HG03139 (cell line): ENCODE measurements at regions not wholly inside any gene's neighbourhood (a gene's known extent, or its start where the extent isn't known, plus 50 kb on each side); places are given as distances from the start of the nearest gene placed in this dataset.

Experiments used
- ATAC-seq: cut with Tn5 transposase; IDR thresholded peaks from one replicate; pipeline ENCODE4 v1.9.1; 2021; ENCODE audit not compliant: unreplicated experiment

DNA sequence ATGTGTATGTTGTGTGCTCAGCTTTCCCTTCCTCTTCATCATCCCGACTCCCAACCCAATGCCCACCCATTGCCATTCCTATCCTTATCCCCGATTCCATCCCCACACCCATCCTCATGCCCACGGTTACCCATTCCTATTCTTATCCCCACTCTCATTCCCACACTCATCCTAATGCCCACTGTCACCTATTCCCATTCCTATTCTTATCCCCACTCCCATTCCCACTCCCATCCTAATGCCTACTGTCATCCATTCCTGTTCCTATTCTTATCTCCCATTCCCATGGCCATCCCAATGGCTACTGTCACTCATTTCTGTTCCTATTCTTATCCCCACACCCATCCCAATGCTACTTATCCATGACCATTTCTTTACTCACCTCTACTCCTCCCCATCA is 254.1 kb downstream of the DHX35 start:
- no peak for ATAC-seq

DNA sequence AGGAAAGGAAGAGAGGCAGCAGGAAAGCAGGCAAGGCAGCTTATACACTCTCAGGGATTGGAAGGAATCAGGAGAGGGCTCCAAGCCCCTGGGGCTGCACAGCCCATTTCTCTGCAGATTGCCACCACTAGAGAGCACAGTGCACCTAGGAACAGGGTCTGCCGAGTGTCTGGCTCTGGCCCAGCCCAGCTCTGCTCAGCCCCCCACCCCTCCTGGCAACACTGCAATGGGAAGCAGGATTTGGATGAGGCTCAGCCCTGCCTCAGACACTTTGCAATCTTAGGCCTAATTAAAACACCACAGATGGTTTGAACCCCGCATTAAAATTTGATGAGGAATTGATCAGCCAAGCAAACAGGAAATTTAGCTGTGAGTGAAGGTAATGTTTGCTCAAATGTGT is 252.7 kb downstream of the DHX35 start:
- no peak for ATAC-seq

DNA sequence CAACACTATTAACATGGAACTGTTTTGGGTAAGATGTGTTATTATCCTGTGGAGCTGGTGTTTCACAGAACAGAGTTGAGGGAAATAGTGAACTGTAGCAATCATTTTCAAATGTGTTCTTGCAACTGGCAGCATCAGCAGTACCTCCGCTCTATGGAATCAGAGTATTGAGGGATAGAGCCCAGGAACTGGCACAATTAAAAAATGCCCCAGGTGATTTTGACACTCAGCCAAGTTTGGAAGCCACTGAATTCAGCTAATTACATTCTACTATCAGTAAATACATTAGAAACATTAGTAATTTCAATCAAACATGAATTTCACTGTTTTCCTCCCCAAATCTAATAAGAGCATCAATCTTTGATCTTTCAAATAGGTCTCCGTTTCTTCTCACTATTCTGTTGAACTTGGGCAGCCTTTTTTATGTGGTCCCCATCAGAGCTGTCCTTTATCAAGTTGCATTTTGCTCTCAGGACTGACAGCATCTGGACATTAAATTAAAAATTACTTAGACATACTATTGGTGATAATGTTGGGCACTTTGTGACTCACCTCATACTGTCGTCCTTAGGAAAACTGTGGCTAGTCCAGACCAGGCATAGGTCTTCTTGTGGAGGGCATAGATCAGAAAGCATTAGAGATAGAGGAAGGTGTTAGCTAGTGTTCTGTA is 251.5 kb downstream of the DHX35 start:
- no peak for ATAC-seq

DNA sequence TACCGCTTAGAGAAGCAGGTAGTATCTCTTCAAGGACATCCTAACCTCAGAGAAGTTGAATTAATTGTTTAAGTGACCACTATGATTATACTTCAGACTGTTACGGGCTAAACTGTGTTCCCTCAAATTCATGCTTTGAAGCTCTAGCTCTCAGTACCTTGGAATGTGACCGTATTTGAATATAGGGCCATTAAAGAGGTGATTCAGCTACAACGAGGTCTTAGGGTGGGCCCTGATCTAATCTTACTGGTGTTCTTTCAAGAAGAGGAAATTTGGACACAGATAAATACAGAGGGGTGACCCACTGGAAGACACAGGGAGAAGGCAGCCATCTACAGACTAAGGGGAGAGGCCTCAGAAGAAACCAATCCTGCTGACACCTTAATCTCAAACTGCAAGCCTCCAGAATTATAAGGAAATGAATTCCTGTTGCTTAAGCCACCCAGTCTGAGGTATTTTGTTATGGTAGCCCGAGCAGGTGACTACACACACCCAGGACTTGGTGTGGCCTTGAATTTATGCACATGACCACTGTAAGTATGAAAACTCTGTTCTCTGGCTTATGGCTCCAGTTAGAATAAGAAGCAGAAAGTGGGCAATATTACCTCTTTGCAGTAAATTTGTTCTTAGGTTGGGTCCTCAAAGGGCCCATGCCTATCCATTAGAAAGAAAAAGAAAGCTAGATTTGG is 249.1 kb downstream of the DHX35 start:
- ATAC-seq = no peak

DNA sequence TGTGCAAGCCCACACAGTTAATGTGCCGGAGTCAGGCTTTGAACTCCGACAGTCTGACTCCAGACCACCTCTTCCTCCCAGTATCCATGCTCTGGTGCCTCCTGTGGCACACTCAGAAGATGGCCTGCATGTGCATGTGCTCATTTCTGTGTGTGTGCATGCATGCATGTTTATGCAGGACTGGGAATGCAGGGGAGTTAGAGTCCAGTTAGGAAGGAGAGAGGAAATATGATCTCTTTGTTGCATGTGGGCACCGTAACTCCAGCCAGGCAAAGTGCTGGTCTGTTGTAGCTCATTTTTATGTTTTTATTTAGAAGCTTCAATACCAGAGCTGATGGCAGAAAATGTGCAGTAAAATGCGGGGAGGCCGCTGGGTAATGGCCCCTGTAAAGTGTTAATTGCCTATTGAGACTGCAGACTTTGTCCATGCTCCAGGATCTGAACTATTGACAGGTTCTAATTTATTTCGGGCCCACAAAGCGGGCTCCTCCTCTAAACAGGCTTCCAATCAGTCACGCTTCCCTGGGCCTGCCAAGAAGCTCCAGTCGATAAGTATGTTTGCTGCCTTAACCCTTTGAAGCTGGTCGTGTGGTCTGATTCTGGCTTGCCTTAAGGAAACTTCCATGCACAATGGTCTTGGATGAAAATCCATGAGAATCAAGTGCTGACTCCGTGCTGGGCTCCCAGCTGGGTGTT is 248.3 kb downstream of the DHX35 start:
- no peak for ATAC-seq

DNA sequence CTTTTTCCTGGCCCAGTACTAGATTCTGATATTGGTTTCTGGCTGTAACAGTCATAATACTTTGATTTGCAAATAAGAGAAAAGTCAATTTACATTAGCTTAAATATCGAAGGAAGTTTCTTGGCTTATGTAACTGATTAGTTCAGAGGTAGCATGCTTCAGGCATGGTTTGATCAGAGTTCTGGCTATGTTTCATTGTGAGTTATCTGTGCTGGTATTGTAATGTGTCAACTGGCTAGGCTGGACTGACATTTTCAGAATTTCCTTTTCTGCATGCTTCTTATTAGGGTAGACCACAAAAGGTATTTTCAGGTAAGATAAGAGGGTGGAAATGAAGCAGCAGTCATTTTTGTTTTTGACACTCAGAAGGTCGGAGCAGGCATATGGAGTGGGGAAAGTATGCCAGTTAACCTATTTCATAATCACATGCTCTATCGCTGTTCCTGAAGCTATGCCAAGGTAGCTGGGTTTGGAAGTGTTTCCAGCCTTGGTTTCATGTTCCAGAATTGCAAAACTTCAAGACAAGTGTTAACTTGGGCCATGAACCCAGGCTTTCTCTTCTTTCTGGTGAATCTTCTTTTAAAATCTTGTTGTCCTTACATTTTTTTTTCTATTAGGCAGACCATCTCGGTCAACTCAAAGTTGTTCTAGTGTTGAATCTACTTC is 244.9 kb downstream of the DHX35 start:
- ATAC-seq = no peak

DNA sequence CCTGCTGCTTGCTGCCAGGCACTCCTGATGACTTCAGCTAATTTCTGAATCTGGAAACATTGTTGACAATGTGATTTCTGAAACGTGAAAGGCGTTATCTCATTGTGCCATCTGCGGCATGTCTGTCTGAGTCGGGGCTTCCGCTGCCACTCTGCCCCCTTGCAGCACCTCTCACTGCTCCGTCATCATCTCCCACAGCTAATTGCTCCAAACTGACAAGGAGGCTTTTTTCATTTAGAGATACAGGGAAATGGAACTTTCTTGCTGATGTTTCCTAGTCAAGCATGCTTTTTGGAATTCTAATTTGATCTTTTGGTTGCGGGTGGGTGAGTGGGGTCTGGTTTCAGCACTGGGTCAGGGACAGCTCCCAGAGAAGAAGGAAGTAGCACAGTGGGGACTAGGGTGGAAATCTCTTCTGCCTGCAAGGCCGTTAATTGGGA is 233.5 kb downstream of the DHX35 start:
- ATAC-seq = no peak

DNA sequence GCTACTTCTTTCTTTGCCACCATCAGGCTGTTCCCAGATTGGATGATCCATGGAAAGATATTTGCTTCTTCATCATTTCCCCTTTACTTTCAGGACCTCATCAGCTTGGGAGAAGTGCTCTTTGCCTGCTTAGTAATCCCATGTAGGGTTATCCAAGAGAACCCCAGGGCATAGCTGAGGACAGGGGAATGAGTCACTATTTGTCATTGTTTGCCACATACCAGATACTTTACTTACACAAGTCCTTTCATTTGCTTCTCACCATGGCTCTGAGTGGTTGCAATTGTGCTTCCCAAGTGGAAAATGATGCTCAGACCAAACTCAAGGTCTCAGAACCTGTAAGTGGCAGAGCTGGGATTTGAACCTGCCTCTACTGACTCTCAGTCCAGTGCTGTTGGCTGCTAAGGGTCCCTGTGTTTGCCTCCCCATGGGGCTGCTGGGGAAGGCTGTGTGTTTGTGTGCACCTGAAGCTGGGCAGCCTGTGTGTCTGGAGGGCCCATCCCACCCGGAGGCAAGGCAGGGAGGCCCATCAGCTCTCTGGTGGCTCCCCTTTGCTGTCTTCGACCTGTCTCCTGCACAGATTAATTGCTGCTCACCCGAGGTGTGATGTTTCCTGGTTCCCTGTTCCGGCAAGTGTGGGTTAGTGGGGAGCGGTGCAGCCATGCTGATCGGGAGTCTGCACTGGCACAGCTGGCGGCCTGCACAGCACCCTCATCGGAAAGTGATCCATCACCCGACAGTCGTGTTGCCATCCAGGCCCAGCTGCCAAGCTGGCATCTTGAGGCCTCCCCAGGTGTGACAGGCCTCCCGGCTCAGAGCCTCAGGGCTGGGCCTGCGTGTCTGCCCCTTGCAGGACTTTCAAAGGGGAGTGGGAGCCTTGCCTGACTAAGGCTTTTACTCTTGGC is 228.8 kb downstream of the DHX35 start:
- ATAC-seq = no peak

DNA sequence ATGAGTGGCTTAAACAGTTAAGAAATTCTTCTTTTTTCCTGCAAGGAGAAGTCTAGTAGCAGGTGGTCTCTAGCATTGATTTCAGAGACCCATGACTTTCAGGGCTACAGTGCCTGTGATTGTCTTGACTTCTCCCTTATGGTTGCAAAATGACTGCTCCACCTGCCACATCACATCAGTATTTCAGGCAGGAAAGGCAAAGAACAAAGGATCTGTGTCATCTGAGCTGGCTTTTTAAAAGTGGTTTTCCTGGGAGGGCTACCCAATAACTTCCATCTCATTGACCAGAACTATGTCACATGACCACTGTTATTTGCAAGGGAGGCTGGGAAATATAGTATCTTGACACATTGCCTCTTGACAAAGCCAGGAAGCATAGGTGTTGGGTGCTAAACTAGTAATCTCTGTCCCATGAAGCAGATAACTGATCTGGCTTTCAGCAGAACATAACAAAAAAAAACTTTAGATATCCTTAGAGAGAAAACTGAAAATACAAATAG is 226.2 kb downstream of the DHX35 start:
- no peak for ATAC-seq

DNA sequence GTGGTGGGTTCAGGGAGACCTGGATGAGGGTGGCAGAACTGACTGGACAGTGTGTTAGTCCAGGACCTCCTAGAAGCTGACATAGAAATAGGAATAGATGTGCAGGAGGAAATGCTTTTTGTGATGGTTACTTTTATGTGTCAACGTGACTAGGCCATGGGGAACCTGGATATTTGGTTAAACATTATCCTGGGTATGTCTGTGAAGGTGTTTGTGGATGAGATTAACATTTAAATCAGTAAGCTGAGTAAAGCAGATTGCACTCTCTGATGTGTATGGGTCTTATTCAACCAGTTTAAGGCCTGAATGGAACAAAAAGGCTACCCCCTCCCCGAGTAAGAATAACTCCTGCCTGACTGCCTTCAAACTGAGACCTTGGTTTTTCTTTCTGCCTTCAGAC is 219.3 kb downstream of the DHX35 start:
- ATAC-seq = no peak

DNA sequence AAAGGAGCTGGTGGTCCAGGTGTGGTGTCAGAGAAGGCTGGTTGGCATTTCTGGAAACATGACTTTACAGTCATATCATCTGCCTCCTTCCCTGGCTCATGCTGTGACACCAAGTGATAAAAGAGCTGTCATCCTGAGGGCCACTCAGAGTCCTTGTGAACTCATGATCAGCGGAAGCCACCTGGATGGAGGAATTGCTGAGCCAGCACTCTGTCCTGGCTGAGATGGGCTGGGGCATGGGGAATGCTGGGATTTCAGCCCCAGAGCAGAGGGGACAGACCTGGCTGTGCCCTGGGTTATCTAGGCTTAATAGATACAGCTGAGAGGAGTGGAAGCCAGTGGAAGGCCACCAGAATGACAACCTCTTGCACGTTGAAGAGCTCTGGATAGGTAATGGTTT is 214.3 kb downstream of the DHX35 start:
- no peak for ATAC-seq

DNA sequence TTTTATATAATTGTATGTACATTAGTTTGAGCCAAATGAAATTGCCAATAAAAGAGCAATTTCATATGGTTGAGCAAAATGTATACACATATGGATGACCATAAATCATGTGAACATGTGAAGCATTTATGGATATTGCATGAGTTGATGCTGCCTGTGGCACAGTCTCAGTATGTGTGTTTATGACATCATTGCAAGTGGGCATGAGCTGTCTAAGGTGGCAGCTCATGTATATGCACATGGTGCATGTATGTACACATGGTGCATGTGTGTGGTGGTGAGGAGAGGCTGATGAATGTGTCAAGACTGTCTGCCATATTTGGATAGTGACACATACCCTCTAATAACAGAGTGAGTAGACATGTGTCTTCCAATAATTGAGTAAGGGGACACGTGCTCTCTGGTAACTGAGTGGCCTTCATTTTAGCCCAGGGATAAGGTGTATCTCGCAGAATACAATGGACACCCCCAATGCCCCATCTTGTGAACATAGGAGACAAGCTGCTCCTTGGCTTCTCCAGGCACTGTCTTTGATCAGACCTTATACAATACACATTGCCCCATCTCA is 208.8 kb downstream of the DHX35 start:
- no peak for ATAC-seq

DNA sequence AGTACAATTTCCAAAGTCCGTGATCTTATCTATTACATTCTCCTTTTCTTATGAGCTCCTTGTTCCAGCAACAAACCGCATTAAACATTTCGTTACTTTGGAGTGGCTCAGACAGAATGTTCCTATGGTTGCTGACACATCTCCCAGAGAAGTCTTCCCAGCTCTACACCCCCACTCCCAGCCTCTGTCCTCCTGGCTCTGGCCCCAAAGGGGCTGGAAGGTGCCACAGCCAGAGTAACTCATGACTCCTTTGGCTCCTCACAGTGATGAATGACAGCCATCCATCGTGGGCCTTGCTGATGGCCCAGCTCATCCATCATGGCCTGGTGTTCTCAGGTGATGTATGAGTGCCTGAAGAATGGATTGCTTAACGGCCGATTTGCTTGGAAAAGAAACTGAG is 203.0 kb downstream of the DHX35 start:
- no peak for ATAC-seq

DNA sequence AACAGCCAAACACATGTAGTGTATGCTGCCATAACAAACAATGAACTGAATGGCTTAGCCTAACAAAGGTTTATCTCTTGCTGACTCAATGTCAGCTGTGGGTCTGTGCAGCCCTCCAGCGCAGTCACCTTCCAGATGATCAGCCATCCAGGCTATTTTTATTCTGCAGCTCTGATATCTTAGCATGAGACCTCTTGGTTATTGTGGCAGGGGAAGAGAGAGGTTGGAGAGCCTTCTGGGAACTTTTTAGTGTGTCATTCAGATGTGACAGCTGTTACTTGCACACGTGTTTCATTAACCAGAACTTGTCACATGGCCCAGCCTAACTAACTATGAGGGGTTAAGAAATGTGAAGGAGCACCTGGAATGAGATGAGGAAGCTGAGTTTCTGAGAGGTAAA is 202.5 kb downstream of the DHX35 start:
- no peak for ATAC-seq

DNA sequence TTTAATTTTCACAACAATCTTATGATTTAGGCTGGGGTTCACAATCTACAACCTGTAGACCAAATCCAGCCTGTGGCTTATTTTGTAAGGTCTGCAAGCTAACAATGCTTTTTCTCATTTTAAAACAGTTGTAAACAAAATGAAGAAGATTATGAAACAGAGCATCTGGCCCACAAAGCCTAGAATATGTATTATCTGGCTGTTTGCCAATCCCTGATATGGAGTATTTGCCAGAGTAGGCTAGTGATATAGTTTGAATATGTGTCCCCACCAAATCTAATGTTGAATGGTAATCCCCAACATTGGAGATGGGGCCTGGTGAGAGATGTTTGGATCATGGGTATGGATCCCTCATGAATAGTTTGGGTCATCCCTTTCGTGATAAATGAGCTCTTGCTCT is 201.8 kb downstream of the DHX35 start:
- ATAC-seq = no peak

DNA sequence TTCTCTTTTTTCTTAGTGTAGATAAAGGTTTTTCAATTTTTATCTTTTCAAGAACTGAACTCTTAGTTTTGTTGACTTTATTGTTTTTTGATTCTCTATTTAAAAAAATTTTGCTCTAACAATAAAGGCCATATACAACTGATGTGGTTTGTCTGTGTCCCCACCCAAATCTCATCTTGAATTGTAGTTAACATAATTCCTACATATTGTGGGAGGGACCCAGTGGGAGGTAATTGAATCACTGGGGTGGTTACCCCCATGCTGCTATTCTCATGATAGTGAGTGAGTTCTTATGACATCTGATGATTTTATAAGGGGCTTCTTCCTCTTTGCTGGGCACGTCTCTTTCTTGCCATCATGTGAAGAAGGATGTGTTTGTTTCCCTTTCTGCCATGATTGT is 199.8 kb downstream of the DHX35 start:
- ATAC-seq = no peak

DNA sequence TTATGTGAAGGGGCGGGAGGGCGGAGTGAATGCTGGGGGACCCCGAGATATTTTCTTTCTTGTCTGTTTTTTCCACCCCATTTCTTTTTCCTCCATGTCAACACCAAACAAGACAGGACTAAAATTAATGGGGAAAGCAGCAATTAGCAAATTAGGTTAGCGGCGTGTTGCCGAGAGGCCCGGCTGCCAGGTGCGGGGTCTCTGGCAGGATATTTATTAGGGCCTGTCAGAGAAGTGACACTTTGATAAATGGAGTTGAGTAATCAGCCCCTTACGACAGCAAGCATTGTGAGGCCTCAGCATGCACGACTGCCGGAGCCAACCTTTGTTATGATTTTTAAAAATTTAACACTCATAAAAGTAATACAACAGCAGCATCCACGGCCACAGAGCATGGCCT is 193.8 kb downstream of the DHX35 start:
- no peak for ATAC-seq

DNA sequence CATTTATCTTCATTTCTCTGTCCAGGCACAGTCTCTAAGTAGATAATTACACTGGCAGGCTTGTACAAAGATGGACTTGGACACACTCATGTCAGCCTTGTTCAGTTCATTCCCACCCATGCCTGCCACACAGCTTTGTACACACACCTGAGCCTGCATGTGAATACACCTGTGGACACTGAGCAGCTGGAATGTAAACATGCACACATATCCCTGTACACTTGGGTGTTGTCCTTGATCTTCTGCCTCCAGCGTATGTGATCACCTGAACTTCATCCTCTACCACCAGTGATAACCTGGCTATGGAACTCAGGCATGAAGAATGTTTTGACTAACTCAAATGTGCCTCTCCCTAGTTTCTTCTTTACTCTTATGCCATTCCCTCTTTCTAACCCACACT is 190.6 kb downstream of the DHX35 start:
- no peak for ATAC-seq

DNA sequence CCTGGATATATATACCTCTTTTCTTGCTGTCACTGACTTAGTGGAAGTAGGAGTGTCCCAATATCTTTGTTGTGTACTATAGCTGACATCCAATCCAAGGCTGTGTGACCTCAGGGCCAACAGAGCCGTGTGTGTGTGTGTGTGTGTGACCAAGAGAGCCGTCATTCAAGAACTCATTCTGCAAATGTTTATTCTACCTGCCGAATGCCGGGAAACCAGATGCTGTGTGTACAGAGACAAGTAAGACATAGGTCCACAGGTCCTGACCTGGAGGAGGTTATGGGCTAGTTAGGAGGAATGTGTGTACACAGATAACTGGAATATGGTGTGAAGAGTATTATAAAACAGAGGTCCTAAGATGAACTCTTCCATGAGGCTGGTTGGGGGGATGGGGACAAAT is 190.0 kb downstream of the DHX35 start:
- no peak for ATAC-seq

DNA sequence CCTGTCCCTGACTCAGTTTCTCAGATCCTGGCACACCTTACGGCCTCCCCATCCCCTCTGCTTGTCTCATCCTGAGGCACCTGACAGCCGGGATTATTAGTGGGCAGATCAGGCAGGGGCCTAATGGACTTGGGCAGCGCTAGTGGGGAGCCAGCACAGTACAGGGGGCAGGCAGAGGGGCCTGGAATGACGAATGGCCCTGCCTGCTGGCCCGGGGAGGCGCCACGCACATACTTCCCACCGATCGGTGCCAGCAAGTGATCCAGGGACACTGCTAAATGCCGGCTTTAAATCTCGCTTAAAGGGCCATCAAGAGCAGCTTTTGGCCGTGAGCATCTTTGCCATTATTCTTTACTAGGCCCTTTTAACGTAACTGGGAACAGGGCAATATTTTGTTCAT is 188.4 kb downstream of the DHX35 start:
- no peak for ATAC-seq
